Activated T-helper 17 cell treated with anti-CD3 and anti-CD28 coated beads, Interleukin-2, amount 50 U/mL, for 72 hours (primary cell): ENCODE measurements at regions not wholly inside any gene's neighbourhood (a gene's known extent, or its start where the extent isn't known, plus 50 kb on each side); places are given as distances from the start of the nearest gene placed in this dataset.
A peak's percentile ranks its signal among the peaks of the same experiment; 100 is the strongest.

Source experiments
- ATAC-seq: fragments of 150-1000 bp; cut with Tn5 transposase; replicated peaks from 2 replicates; pipeline ENCODE4 v1.10.0; 2021; ENCODE audit warnings: mild to moderate bottlenecking, moderate library complexity
- H3K27ac Mint-ChIP-seq: one replicate; pipeline ENCODE4 v1.8.0; 2022; ENCODE audit warnings: mixed read lengths
- H3K27me3 Mint-ChIP-seq: one replicate; pipeline ENCODE4 v1.8.0; 2022; ENCODE audit warnings: mixed read lengths
- H3K36me3 Mint-ChIP-seq: one replicate; pipeline ENCODE4 v1.8.0; 2022; ENCODE audit warnings: low read depth, mild to moderate bottlenecking, mixed read lengths
- H3K4me1 Mint-ChIP-seq: one replicate; pipeline ENCODE4 v1.8.0; 2022; ENCODE audit warnings: mixed read lengths
- H3K4me3 Mint-ChIP-seq: one replicate; pipeline ENCODE4 v1.8.0; 2022; ENCODE audit warnings: mild to moderate bottlenecking, mixed read lengths
- H3K9me3 Mint-ChIP-seq: one replicate; pipeline ENCODE4 v1.8.0; 2022; ENCODE audit warnings: mixed read lengths

GRCh38 chr10:121335386-121335925, 262.8 kb downstream of the FGFR2 start:
- Mint-ChIP-seq H3K36me3 (no peaks in the 10 kb centered on the region), H3K4me3 (no peak overlapping the region), H3K27ac (no peak overlapping the region), H3K4me1 (no peaks in the 10 kb centered on the region), H3K9me3 (peaks cover 3% of the 10 kb centered on the region), H3K27me3 (no peaks in the 10 kb centered on the region)
- no peak for ATAC-seq

GRCh38 chr10:121337427-121337826, 260.8 kb downstream of the FGFR2 start:
- ATAC-seq, result no peak
- peaks cover 3% of the 10 kb centered on the region for H3K9me3 Mint-ChIP-seq
- no peak overlapping the region for H3K4me3 Mint-ChIP-seq
- no peak overlapping the region for H3K27ac Mint-ChIP-seq
- no peaks in the 10 kb centered on the region for H3K4me1 Mint-ChIP-seq
- H3K36me3 Mint-ChIP-seq, result no peaks in the 10 kb centered on the region
- H3K27me3 Mint-ChIP-seq, result no peaks in the 10 kb centered on the region

GRCh38 chr10:121338206-121338980, 259.9 kb downstream of the FGFR2 start:
- Mint-ChIP-seq H3K27me3 (no peaks in the 10 kb centered on the region), H3K36me3 (no peaks in the 10 kb centered on the region), H3K9me3 (peaks cover 3% of the 10 kb centered on the region), H3K27ac (no peak overlapping the region), H3K4me3 (no peak overlapping the region), H3K4me1 (no peaks in the 10 kb centered on the region)
- ATAC-seq, result no peak

- H3K27ac Mint-ChIP-seq, result no peak overlapping the region
- H3K4me3 Mint-ChIP-seq, result no peak overlapping the region
- H3K36me3 Mint-ChIP-seq, result no peaks in the 10 kb centered on the region
- ATAC-seq, result no peak
- peaks cover 3% of the 10 kb centered on the region for H3K9me3 Mint-ChIP-seq
- no peaks in the 10 kb centered on the region for H3K27me3 Mint-ChIP-seq
- H3K4me1 Mint-ChIP-seq, result no peaks in the 10 kb centered on the region
These were observed 259.1 kb downstream of the FGFR2 start for GRCh38 chr10:121339114-121339513.

GRCh38 chr10:121340271-121340831, 257.9 kb downstream of the FGFR2 start:
- Mint-ChIP-seq H3K36me3 (no peaks in the 10 kb centered on the region), H3K27ac (no peak overlapping the region), H3K9me3 (peaks cover 3% of the 10 kb centered on the region), H3K4me3 (no peak overlapping the region), H3K27me3 (no peaks in the 10 kb centered on the region), H3K4me1 (no peaks in the 10 kb centered on the region)
- ATAC-seq, result no peak

GRCh38 chr10:121351540-121351939, 246.7 kb downstream of the FGFR2 start:
- no peak for ATAC-seq
- Mint-ChIP-seq H3K27me3 (no peaks in the 10 kb centered on the region), H3K4me3 (no peak overlapping the region), H3K4me1 (no peaks in the 10 kb centered on the region), H3K9me3 (peaks cover 5% of the 10 kb centered on the region), H3K36me3 (no peaks in the 10 kb centered on the region), H3K27ac (no peak overlapping the region)

GRCh38 chr10:121352231-121352855, 245.9 kb downstream of the FGFR2 start:
- Mint-ChIP-seq H3K36me3 (no peaks in the 10 kb centered on the region), H3K9me3 (peaks cover 5% of the 10 kb centered on the region), H3K4me1 (no peaks in the 10 kb centered on the region), H3K4me3 (no peak overlapping the region), H3K27ac (no peak overlapping the region), H3K27me3 (no peaks in the 10 kb centered on the region)
- no peak for ATAC-seq

- H3K27me3 Mint-ChIP-seq, result no peaks in the 10 kb centered on the region
- H3K4me1 Mint-ChIP-seq, result no peaks in the 10 kb centered on the region
- no peak for ATAC-seq
- no peak overlapping the region for H3K27ac Mint-ChIP-seq
- H3K9me3 Mint-ChIP-seq, result peaks cover 5% of the 10 kb centered on the region
- no peaks in the 10 kb centered on the region for H3K36me3 Mint-ChIP-seq
- no peak overlapping the region for H3K4me3 Mint-ChIP-seq
These were observed 243.1 kb downstream of the FGFR2 start for GRCh38 chr10:121355161-121355560.

GRCh38 chr10:121356183-121356582, 242.1 kb downstream of the FGFR2 start:
- H3K9me3 Mint-ChIP-seq, result peaks cover 1% of the 10 kb centered on the region
- H3K36me3 Mint-ChIP-seq, result no peaks in the 10 kb centered on the region
- no peak overlapping the region for H3K27ac Mint-ChIP-seq
- H3K4me3 Mint-ChIP-seq, result no peak overlapping the region
- ATAC-seq, result no peak
- H3K27me3 Mint-ChIP-seq, result no peaks in the 10 kb centered on the region
- H3K4me1 Mint-ChIP-seq, result no peaks in the 10 kb centered on the region

- Mint-ChIP-seq H3K36me3 (no peaks in the 10 kb centered on the region), H3K4me3 (no peak overlapping the region), H3K27ac (no peak overlapping the region), H3K4me1 (no peaks in the 10 kb centered on the region), H3K27me3 (no peaks in the 10 kb centered on the region), H3K9me3 (no peaks in the 10 kb centered on the region)
- no peak for ATAC-seq
These were observed 240.8 kb downstream of the FGFR2 start for GRCh38 chr10:121357401-121357800.

- no peak for ATAC-seq
These were observed 236.2 kb downstream of the FGFR2 start for GRCh38 chr10:121362026-121362425.

GRCh38 chr10:121365566-121365965, 232.7 kb downstream of the FGFR2 start:
- Mint-ChIP-seq H3K4me1 (no peaks in the 10 kb centered on the region), H3K36me3 (no peaks in the 10 kb centered on the region), H3K4me3 (no peak overlapping the region), H3K9me3 (no peaks in the 10 kb centered on the region), H3K27ac (no peak overlapping the region), H3K27me3 (no peaks in the 10 kb centered on the region)
- ATAC-seq, result no peak

More at GRCh38 chr10:121362026-121362425, 236.2 kb downstream of the FGFR2 start:
- Mint-ChIP-seq H3K4me3 (no peak overlapping the region), H3K36me3 (no peaks in the 10 kb centered on the region), H3K27me3 (no peaks in the 10 kb centered on the region), H3K4me1 (no peaks in the 10 kb centered on the region), H3K9me3 (no peaks in the 10 kb centered on the region), H3K27ac (no peak overlapping the region)

GRCh38 chr10:121368347-121369025, 229.8 kb downstream of the FGFR2 start:
- Mint-ChIP-seq H3K4me3 (no peak overlapping the region), H3K4me1 (no peaks in the 10 kb centered on the region), H3K36me3 (no peaks in the 10 kb centered on the region), H3K9me3 (no peaks in the 10 kb centered on the region), H3K27ac (no peak overlapping the region), H3K27me3 (no peaks in the 10 kb centered on the region)
- ATAC-seq, result peak; percentile 21

- no peak overlapping the region for H3K4me3 Mint-ChIP-seq
These were observed 228.6 kb downstream of the FGFR2 start for GRCh38 chr10:121369616-121370015.

More at GRCh38 chr10:121369616-121370015, 228.6 kb downstream of the FGFR2 start:
- Mint-ChIP-seq H3K9me3 (no peaks in the 10 kb centered on the region), H3K4me1 (no peaks in the 10 kb centered on the region), H3K27ac (no peak overlapping the region), H3K27me3 (no peaks in the 10 kb centered on the region), H3K36me3 (no peaks in the 10 kb centered on the region)
- no peak for ATAC-seq
